ENCODE measurements at regions not wholly inside any gene's neighbourhood (a gene's known extent, or its start where the extent isn't known, plus 50 kb on each side); places are given as distances from the start of the nearest gene placed in this dataset.

DNA sequence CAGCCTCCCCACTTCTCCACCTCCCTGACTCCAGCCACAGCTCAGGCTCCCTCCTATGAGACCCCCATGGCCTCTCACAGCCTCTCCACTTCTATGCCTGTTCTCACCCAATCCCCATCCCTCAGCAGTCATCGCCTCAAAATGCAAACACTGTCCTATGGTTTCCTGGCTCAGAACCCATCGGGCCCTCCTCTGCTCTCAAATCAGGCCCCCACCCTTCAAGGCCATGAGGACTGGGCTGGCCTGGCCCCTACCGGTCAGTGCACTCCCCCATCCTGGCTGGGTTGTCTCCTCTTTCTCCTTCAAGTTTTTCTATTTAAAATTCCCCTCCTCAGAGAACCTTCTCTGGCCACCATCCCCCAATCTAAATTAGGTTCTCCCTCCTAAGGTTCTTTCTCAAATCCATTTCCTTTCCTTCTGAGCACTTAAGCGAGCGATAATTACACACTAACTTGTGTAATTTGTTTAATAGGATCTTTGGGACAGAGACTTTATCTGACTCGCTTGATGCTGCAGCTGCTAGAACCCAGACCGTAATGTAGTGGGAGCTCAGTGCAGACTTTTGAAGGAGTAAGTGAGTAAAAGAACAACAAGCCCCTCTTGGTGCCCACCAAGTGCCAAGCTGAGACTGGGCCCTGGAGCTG lies 347.2 kb downstream of the MATN1 start:
- Histone ChIP-seq H3K27me3 (ENCODE audit: insufficient read depth, low read depth, low read length) (no peaks in the 10 kb centered on the region), H3K9ac (ENCODE audit: low read length) (no peak overlapping the region), H3K27ac (ENCODE audit: low read length) (no peak overlapping the region), H3K79me2 (replicated peaks; ENCODE audit: insufficient read depth, low read length) (no peaks in the 10 kb centered on the region), H3K4me3 (ENCODE audit: low read length) (no peak overlapping the region), H3K9me2 (ENCODE audit: insufficient read depth, low read length) (no peaks in the 10 kb centered on the region), H3K36me3 (ENCODE audit: insufficient read depth, low read length) (no peaks in the 10 kb centered on the region), H2AFZ (ENCODE audit: low read depth, low read length) (no peak overlapping the region), H3K9me3 (ENCODE audit: low read length) (no peaks in the 10 kb centered on the region), H3F3A (ENCODE audit: insufficient read depth, low read length, poor library complexity, severe bottlenecking) (no peaks in the 10 kb centered on the region), H3K4me2 (ENCODE audit: low read length) (no peak overlapping the region), H4K20me1 (ENCODE audit: insufficient read depth) (no peaks in the 10 kb centered on the region)
- TF ChIP-seq EZH2 (IDR thresholded peaks at IDR 0.05; ENCODE audit: borderline replicate concordance, insufficient read depth, low read length, poor library complexity, severe bottlenecking) = no peak
- TF ChIP-seq, protein P1, sequence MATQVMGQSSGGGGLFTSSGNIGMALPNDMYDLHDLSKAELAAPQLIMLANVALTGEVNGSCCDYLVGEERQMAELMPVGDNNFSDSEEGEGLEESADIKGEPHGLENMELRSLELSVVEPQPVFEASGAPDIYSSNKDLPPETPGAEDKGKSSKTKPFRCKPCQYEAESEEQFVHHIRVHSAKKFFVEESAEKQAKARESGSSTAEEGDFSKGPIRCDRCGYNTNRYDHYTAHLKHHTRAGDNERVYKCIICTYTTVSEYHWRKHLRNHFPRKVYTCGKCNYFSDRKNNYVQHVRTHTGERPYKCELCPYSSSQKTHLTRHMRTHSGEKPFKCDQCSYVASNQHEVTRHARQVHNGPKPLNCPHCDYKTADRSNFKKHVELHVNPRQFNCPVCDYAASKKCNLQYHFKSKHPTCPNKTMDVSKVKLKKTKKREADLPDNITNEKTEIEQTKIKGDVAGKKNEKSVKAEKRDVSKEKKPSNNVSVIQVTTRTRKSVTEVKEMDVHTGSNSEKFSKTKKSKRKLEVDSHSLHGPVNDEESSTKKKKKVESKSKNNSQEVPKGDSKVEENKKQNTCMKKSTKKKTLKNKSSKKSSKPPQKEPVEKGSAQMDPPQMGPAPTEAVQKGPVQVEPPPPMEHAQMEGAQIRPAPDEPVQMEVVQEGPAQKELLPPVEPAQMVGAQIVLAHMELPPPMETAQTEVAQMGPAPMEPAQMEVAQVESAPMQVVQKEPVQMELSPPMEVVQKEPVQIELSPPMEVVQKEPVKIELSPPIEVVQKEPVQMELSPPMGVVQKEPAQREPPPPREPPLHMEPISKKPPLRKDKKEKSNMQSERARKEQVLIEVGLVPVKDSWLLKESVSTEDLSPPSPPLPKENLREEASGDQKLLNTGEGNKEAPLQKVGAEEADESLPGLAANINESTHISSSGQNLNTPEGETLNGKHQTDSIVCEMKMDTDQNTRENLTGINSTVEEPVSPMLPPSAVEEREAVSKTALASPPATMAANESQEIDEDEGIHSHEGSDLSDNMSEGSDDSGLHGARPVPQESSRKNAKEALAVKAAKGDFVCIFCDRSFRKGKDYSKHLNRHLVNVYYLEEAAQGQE (IDR thresholded peaks at IDR 0.05; ENCODE audit: borderline replicate concordance) = no peak
- no peak for TF ChIP-seq MXI1 (conservative IDR thresholded peaks at IDR 0.05; ENCODE audit: poor library complexity, severe bottlenecking)
- no peak for TF ChIP-seq TAF1 (IDR thresholded peaks at IDR 0.05; ENCODE audit: low read depth)
- no peak for TF ChIP-seq SMC3 (conservative IDR thresholded peaks at IDR 0.05; ENCODE audit: poor library complexity)
- no peak for TF ChIP-seq RAD21 (conservative IDR thresholded peaks at IDR 0.05)
- TF ChIP-seq, protein P2, sequence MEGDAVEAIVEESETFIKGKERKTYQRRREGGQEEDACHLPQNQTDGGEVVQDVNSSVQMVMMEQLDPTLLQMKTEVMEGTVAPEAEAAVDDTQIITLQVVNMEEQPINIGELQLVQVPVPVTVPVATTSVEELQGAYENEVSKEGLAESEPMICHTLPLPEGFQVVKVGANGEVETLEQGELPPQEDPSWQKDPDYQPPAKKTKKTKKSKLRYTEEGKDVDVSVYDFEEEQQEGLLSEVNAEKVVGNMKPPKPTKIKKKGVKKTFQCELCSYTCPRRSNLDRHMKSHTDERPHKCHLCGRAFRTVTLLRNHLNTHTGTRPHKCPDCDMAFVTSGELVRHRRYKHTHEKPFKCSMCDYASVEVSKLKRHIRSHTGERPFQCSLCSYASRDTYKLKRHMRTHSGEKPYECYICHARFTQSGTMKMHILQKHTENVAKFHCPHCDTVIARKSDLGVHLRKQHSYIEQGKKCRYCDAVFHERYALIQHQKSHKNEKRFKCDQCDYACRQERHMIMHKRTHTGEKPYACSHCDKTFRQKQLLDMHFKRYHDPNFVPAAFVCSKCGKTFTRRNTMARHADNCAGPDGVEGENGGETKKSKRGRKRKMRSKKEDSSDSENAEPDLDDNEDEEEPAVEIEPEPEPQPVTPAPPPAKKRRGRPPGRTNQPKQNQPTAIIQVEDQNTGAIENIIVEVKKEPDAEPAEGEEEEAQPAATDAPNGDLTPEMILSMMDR (IDR thresholded peaks at IDR 0.05; ENCODE audit: poor library complexity, severe bottlenecking) = no peak
- no peak for TF ChIP-seq POLR2AphosphoS5 (IDR thresholded peaks at IDR 0.05)
- TF ChIP-seq EP300 (conservative IDR thresholded peaks at IDR 0.05; ENCODE audit: poor library complexity, severe bottlenecking) = no peak

DNA sequence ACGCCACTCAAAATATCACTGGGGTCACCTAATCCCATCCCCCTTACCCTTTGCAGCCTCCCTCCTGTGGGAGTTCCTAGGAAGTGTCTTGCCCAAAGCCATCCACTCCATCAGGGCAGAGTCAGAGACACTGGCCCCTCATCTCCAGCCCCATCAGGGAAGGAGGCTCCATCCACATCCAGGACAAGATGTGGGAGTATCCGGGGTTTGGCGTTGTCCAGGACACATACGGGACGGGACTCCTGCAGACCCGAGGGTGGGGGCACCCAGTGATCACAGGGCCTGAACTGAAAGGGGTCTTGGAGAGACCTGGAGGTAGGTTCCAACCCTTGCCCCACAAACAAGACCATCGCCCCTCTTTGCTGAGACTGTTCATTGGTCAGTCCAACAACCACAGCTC lies 348.2 kb downstream of the MATN1 start:
- Histone ChIP-seq H3K9ac (ENCODE audit: low read length) (no peak overlapping the region), H3K27me3 (ENCODE audit: insufficient read depth, low read depth, low read length) (no peaks in the 10 kb centered on the region), H4K20me1 (ENCODE audit: insufficient read depth) (no peaks in the 10 kb centered on the region), H3K9me3 (ENCODE audit: low read length) (no peaks in the 10 kb centered on the region), H3K36me3 (ENCODE audit: insufficient read depth, low read length) (no peaks in the 10 kb centered on the region), H3F3A (ENCODE audit: insufficient read depth, low read length, poor library complexity, severe bottlenecking) (no peaks in the 10 kb centered on the region), H3K79me2 (replicated peaks; ENCODE audit: insufficient read depth, low read length) (no peaks in the 10 kb centered on the region), H3K9me2 (ENCODE audit: insufficient read depth, low read length) (no peaks in the 10 kb centered on the region), H3K4me3 (ENCODE audit: low read length) (no peak overlapping the region), H3K27ac (ENCODE audit: low read length) (no peak overlapping the region), H2AFZ (ENCODE audit: low read depth, low read length) (no peak overlapping the region), H3K4me2 (ENCODE audit: low read length) (no peak overlapping the region)
- TF ChIP-seq MXI1 (conservative IDR thresholded peaks at IDR 0.05; ENCODE audit: poor library complexity, severe bottlenecking) (no peak), POLR2AphosphoS5 (IDR thresholded peaks at IDR 0.05) (no peak), RAD21 (conservative IDR thresholded peaks at IDR 0.05) (no peak), EP300 (conservative IDR thresholded peaks at IDR 0.05; ENCODE audit: poor library complexity, severe bottlenecking) (no peak), EZH2 (IDR thresholded peaks at IDR 0.05; ENCODE audit: borderline replicate concordance, insufficient read depth, low read length, poor library complexity, severe bottlenecking) (no peak), TAF1 (IDR thresholded peaks at IDR 0.05; ENCODE audit: low read depth) (no peak)
- TF ChIP-seq, protein P1 (IDR thresholded peaks at IDR 0.05; ENCODE audit: borderline replicate concordance) = no peak
- TF ChIP-seq, protein P2 (IDR thresholded peaks at IDR 0.05; ENCODE audit: poor library complexity, severe bottlenecking) = no peak

All from neural cell (in vitro differentiated cells).